AG09309 (cell line): ENCODE measurements at regions not wholly inside any gene's neighbourhood (a gene's known extent, or its start where the extent isn't known, plus 50 kb on each side); places are given as distances from the start of the nearest gene placed in this dataset.

Source experiments
- DNase-seq: peaks from one replicate; pipeline ENCODE4 v3.0.0-alpha.2; 2010; ENCODE audit warnings: low read depth
- H3K4me3 ChIP-seq: 2 replicates; pipeline ENCODE4 v1.5.1; 2011; ENCODE audit warnings: mild to moderate bottlenecking, low read depth, low read length, moderate library complexity; ENCODE audit not compliant: control insufficient read depth
- CTCF ChIP-seq: IDR thresholded peaks from 2 replicates; pipeline ENCODE4 v1.5.1; 2011; ENCODE audit warnings: mild to moderate bottlenecking, low read depth, low read length, inconsistent platforms; ENCODE audit not compliant: insufficient read depth, control insufficient read depth; ENCODE audit errors: missing control alignments

GRCh38 chr2:9149388-9149660, 57.3 kb upstream of the ASAP2 start:
- TF ChIP-seq CTCF = no peak
- no peak for DNase-seq
- no peak overlapping the region for H3K4me3 ChIP-seq

DNA sequence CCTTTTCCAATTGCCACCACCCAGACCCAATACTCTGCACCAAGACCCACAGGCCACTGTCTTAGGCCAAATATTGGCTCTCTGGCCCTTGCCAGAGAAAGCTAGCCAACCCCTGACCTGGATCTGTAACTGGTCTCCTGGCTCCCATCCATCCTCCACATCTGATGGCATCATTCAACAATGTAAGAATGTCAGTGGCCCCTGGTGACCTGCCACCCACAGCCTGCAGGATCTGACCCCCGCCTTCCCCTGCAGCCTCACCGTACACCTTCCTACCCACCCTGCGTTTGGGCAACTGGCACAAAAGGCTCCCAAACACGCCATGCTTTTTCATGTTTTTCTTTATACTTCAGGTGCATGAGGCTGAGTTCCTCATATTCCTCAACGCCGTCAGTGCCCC, 60.0 kb upstream of the ASAP2 start:
- DNase-seq = no peak

GRCh38 chr2:9145752-9146430, 60.7 kb upstream of the ASAP2 start:
- no peak overlapping the region for H3K4me3 ChIP-seq
- no peak for TF ChIP-seq CTCF
- no peak for DNase-seq

More for the DNA sequence above, 60.0 kb upstream of the ASAP2 start:
- no peak overlapping the region for H3K4me3 ChIP-seq
- TF ChIP-seq CTCF = no peak

GRCh38 chr2:9145109-9145751, 61.4 kb upstream of the ASAP2 start:
- DNase-seq = no peak
- no peak overlapping the region for H3K4me3 ChIP-seq
- no peak for TF ChIP-seq CTCF

DNA sequence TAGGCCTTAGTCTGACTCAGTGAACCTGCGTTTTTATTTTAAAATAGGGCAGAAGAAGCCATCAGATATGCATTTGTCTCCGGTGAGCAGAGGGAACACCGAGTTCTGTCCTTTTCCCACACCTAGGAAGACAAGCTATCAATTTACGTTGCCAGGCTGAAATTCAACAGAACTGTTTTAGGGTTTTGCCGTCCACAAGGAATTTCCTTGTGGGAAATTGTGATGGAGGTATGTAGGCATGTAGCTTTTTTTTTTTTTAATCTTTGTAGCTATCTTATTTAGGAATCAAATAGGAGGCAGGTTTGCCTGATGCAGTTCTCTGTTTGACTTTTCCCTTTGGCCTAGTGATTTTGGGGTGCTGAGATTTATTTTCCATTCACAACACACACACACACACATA, 62.0 kb upstream of the ASAP2 start:
- H3K4me3 ChIP-seq = no peak overlapping the region
- no peak for DNase-seq
- TF ChIP-seq CTCF = no peak

DNA sequence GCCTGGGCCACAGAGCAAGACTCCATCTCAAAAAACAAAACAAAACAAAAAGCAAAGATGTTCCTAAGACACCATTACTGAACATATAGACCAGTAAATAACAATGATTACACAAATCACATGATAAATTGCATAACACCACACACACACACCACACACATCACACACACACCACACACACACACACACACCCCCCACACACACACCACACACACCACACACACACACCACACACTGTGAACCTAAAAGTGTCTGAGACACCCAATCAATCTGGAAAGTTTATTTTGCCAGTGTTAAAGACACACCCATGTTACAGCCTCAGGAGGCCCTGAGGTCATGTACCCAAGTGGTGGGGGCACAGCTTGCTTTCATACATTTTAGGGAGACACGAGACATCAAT, 62.6 kb upstream of the ASAP2 start:
- no peak for DNase-seq
- H3K4me3 ChIP-seq = no peak overlapping the region
- TF ChIP-seq CTCF = no peak
